ENCODE measurements at regions not wholly inside any gene's neighbourhood (a gene's known extent, or its start where the extent isn't known, plus 50 kb on each side); places are given as distances from the start of the nearest gene placed in this dataset.
"Not testable (repeated sequence)": the region's sequence is repeated elsewhere in the genome, so short reads cannot be mapped to it uniquely, and the experiment has no call there.

DNA sequence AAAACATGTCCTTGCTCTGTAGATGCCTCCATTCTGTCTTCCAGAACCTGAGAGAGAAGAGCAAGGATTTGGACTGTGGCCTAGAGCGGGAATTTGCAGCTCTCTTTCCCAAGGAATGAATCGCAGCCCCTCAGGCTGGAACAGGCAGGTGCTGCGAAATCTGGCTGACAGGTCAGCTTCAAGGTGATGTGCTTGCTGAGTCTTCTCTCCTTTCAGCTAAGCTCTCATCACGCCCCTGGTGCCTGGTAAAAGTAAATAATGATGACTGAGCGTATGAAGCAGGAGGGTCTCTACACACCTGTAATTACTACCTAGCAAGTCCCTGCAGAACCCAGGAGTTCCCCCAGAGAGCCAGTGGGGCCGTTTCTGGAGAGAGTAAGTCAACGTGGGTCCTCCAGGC is 204.3 kb upstream of the IRF2BP2 start:
- not testable (repeated sequence) for DNase-seq

GRCh38 chr1:234811824-234812223 is 201.8 kb upstream of the IRF2BP2 start:
- DNase-seq = peak; percentile 91

GRCh38 chr1:234810726-234811125 is 200.7 kb upstream of the IRF2BP2 start:
- not testable (repeated sequence) for DNase-seq

DNA sequence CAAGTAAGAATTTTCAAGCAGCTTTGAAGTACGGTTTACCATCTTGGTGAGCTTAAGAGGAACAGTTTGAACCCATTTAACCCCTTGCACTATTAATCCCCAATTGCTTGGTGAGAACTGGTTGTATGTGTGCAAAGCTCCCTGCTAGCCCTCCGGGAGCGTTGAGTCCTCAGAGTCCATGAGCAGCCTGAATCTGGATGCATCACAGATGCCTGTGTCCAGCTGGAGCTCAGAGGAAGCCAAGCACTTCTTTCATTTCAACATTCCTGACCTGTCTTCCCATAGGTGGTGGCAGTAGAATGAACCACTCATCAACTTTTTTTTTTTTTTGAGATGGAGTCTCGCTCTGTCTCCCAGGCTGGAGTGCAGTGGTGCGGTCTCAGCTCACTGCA is 199.9 kb upstream of the IRF2BP2 start:
- not testable (repeated sequence) for DNase-seq

- DNase-seq = peak; percentile 66
Measured at GRCh38 chr1:234808943-234809853, 199.2 kb upstream of the IRF2BP2 start.

DNA sequence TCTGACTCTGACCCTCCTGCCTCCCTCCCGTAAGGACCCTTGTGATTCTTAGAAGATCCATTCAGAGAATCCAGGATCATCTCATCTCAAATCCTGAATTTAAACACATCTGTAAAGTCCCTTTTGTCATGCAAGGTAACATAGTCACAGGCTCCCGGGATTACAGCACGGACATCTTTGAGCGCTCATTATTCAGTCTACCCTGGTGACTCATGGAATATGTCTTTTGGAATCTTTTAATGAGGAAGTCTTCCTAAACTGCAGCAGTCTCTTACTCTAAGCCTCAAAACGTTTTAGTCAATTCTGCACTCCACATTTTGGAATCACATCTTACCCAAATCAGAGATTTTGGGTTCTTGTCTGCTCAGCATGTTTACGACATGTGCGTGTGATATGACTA is 198.5 kb upstream of the IRF2BP2 start:
- not testable (repeated sequence) for DNase-seq

DNA sequence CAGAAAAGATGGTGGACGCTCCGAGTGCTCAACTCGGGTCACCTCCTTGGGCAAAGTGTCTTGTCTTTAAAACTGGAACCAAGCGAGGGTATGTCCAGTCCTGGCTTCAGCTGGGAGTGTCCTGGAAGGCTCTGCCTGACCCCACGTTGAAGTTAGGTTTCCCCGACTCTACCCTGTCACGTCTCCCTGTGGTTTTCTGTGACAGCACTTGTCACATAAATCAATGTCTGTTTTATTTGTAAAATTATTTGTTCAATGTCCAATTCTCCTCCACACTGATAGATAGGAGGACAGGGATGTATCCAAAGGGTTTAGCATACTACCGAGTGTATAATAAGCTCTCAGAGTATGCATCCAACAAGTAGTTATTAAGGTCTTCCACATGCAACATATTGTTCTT is 197.7 kb upstream of the IRF2BP2 start:
- DNase-seq = not testable (repeated sequence)

GRCh38 chr1:234802586-234802985 is 192.6 kb upstream of the IRF2BP2 start:
- not testable (repeated sequence) for DNase-seq

DNA sequence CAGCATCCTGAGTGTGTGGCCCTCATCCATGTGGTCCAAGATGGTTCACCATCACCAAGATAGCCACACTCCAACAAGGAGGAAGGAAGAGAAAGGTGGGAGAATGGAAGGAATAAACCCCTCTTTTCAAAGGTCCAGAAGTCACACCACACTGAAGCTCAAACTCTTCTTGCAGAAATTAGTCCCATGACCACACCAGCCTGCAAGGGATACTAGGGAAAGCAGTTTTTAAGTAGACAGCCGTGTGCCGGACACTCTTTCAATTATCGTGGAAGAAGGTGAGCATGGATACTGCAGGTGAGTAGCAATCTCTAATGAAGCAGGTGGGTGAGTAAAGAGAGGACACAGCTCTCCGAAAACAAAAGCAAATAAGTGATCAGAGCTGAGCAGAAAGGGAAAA is 191.7 kb upstream of the IRF2BP2 start:
- not testable (repeated sequence) for DNase-seq

GRCh38 chr1:234801147-234801546 is 191.2 kb upstream of the IRF2BP2 start:
- not testable (repeated sequence) for DNase-seq

DNA sequence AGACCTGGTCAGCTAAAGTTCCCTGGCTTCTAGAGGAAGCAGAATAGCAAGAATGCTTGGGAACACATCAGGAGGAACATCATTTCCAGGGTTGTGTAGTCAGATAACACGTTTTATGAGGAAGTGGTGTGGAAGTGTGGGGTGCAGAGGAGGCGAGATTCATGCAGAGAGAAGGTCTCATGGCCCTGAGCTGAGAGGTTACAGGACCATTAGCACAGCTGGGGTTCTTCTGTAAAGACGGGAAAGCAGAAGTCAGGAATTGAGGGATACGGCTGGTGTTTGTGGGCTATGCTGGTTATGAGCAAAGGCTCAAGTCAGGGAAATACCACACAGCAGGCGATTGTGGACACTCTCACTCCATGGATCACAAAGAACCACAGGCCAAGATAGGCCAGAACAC is 190.6 kb upstream of the IRF2BP2 start:
- DNase-seq = not testable (repeated sequence)

- DNase-seq = not testable (repeated sequence)
Measured at GRCh38 chr1:234799021-234799689, 189.2 kb upstream of the IRF2BP2 start.

DNA sequence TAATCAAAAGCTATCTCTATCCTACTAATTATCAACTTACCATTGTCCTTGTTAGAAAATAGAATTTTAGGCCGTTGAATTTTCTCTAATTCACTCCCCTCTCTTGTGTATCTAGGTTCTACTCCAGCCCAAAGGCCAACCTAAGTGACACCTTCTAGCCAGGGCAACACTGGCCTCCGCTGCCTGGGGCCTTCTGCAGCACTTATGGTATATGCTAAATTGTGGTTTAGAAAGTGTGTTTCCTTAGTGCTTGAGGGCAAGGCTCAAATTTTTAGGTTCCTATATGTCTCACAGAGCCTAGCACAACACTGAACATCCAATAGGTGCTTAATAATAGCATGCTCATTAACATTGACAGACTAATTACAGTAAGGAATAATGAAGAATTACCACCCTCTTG is 187.2 kb upstream of the IRF2BP2 start:
- DNase-seq = not testable (repeated sequence)

DNA sequence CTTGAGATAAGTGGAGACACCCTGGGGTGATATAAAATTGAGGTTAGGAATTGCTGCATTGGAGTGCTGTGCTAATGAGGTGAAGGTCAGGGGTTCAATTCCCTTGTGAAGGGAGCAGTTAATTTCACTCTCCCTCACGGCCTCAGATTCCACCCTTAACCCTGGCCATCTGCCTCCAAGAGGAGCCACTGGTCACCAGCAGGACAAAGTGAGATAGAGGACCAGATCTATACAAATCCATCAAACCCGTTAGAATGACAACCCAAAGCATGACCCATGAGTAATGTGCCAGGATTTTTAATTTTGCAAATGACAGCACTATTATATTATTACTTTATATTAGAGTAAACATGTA is 186.4 kb upstream of the IRF2BP2 start:
- DNase-seq = not testable (repeated sequence)

- DNase-seq = not testable (repeated sequence)
Measured at GRCh38 chr1:234795711-234796437, 185.9 kb upstream of the IRF2BP2 start.

DNA sequence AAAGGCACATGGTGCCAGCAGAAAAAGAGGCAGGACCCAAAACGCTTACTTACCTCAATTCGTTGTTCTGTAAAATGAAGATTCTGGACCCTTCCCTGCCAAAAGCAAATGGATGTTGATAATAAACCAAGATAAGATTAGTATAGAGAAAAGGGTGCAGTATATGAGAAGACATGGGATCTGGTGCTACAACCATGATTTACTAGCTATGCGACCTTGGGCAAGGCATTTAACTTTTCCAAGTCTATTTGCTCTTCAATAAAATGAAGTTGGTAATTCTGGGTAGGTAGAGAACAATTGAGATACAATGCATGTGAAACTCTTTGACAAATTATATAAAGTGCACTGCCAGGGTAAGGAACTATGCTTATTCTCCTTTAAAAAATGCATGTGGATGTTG is 185.0 kb upstream of the IRF2BP2 start:
- DNase-seq = not testable (repeated sequence)

- not testable (repeated sequence) for DNase-seq
Measured at GRCh38 chr1:234794452-234794851, 184.5 kb upstream of the IRF2BP2 start.

DNA sequence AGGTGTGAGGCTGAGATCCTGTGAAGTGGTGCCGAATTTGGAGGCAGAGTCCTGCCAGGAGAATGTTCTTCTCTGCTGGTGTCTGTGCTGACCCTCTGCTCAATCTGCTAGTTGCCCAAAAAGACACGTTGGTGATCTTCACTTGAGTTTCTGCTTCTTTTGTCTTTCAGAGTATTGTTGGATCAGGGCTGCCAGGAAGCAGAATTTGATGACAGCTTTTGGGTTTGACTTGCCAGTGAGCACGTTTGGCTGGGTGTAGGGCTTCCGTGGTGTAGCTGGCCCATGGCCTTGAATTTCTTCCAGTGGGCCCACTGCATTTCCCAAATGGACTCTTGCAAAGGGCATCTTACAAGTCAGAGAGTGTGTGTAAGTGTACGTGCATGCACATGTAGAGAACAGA is 183.9 kb upstream of the IRF2BP2 start:
- DNase-seq = not testable (repeated sequence)

DNA sequence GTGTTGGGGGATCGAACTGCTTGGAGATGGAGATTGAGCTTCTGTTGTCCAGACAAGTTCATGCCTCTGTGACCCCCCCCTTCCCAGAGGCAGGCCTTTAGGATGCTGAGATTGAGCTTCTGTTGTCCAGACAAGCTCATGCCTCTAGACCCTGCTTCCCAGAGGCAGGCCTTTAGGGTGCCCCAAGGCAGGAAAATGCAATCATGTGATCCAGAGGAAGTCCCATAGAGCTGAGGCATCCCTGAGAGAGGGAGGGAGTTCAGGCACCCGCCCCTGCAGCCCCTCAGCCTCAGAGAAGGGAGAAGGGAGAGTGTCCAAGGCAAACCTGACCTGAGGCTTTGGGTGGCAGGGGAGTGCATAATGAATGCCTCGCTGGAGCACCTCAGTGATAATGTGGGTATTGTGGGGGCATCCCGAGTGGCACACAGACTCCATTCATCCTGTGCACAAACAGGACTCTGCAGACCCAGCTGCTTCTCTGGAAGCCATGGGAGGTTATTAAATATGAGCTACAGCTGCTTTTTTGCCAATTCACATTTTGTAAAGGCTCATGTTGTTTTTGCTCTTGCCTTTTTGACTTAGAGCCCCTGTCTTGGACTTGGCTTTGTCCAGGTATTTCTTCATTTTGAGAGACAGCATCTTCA is 182.4 kb upstream of the IRF2BP2 start:
- not testable (repeated sequence) for DNase-seq

GRCh38 chr1:234791615-234792014 is 181.6 kb upstream of the IRF2BP2 start:
- DNase-seq = not testable (repeated sequence)

- DNase-seq = not testable (repeated sequence)
Measured at GRCh38 chr1:234790333-234790732, 180.4 kb upstream of the IRF2BP2 start.

DNA sequence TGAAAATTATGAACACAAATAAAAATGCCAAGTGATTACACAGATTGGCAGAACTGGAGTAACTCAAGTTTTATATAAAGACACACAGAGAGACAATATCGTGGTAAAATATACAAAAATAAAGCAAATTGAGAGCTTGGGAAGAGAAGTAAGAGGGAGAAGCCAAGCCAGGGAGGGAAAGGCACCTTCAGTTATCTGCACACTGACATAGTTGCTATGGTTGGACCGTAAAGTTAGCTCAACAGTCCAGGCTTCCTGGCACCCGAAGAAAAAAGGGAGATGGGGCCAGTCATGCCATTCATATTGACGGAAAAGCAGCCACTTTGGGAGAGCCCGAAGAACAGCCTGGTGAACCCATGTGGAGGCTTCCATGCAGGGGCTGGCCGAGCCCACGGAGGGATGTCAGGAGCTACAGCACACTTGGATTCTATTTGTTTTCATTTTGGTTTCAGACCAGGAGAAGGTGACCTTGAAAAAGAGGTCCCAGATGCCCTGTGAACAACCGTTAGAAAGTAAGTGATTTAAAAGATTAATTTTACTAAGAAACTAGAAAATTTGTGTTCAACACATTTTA is 177.1 kb upstream of the IRF2BP2 start:
- not testable (repeated sequence) for DNase-seq
